Testis (tissue), 2 donors: ENCODE measurements at regions not wholly inside any gene's neighbourhood (a gene's known extent, or its start where the extent isn't known, plus 50 kb on each side); places are given as distances from the start of the nearest gene placed in this dataset.

Experiments
- DNase-seq: peaks from one replicate; pipeline ENCODE4 v3.0.0-alpha.2; 2019
- H3K27ac ChIP-seq, 2 donors: fragments of 200-600 bp; sonication (generic); one replicate each; pipeline ENCODE4 v1.5.1; 2019
- H3K27me3 ChIP-seq: fragments of 200-600 bp; sonication (generic); one replicate; pipeline ENCODE4 v1.5.1; 2019
- H3K36me3 ChIP-seq: fragments of 200-600 bp; sonication (generic); one replicate; pipeline ENCODE4 v1.5.1; 2017; ENCODE audit warnings: low read depth; ENCODE audit errors: missing control alignments
- H3K4me1 ChIP-seq: fragments of 200-600 bp; sonication (generic); one replicate; pipeline ENCODE4 v1.5.1; 2019
- H3K4me3 ChIP-seq, 2 donors: fragments of 200-600 bp; sonication (generic); one replicate each; pipeline ENCODE4 v1.5.1; 2017 to 2019
- H3K9me3 ChIP-seq: fragments of 200-600 bp; sonication (generic); one replicate; pipeline ENCODE4 v1.5.1; 2017
- CTCF ChIP-seq, 3 experiments: fragments of 450-650 bp in 2 of 3; fragments of 200-600 bp in 1 of 3; sonication (generic) in 1 of 3; IDR thresholded peaks; one replicate each; pipeline ENCODE4 v1.5.1; 2016 to 2019; ENCODE audit warnings: antibody characterized with exemption in 3 of 3, mild to moderate bottlenecking in 2 of 3, moderate library complexity in 1 of 3
- POLR2A ChIP-seq: fragments of 450-650 bp; IDR thresholded peaks from one replicate; pipeline ENCODE4 v1.6.1; 2017; ENCODE audit warnings: antibody characterized with exemption, mild to moderate bottlenecking, moderate library complexity
- WGBS, 2 donors: methylation state at CpG; one replicate each; pipeline ENCODE4 v1.1.5; 2018; 5-methylcytosine and 5-hydroxymethylcytosine counted together
- intact Hi-C: fragments of 100-400 bp; cut with DNase I; formaldehyde crosslinking; loops from one replicate; pipeline ENCODE4 v1.15.1; 2023; ENCODE audit warnings: low total_unique reads

- no peak for DNase-seq
- Histone ChIP-seq H3K27ac (no peak overlapping the region), H3K4me3 (no peak overlapping the region), H3K36me3 (no peaks in the 10 kb centered on the region), H3K9me3 (no peaks in the 10 kb centered on the region), H3K4me1 (no peaks in the 10 kb centered on the region), H3K27me3 (no peaks in the 10 kb centered on the region)
- intact Hi-C loops: no loop called here
- WGBS, 2 donors: 88 to 91% methylated on average over 5 of the region's 5 CpGs
- TF ChIP-seq POLR2A (no peak), CTCF (IDR thresholded peaks at IDR 0.05) (no peak)
These were observed 798.9 kb upstream of the CA10 start for GRCh38 chr17:52957411-52957810.

- Histone ChIP-seq H3K9me3 (no peaks in the 10 kb centered on the region), H3K27ac (no peak overlapping the region), H3K4me1 (no peaks in the 10 kb centered on the region), H3K27me3 (no peaks in the 10 kb centered on the region), H3K4me3 (no peak overlapping the region), H3K36me3 (no peaks in the 10 kb centered on the region)
- TF ChIP-seq CTCF (IDR thresholded peaks at IDR 0.05) (no peak), POLR2A (no peak)
- no peak for DNase-seq
- 63 to 65% methylated on average over 3 of the region's 3 CpGs for WGBS, 2 donors
- intact Hi-C loops: no loop called here
These were observed 788.9 kb upstream of the CA10 start for GRCh38 chr17:52947418-52947817.

GRCh38 chr17:52938623-52939230 is 780.2 kb upstream of the CA10 start:
- Histone ChIP-seq H3K27me3 (no peaks in the 10 kb centered on the region), H3K4me3 (no peak overlapping the region), H3K36me3 (no peaks in the 10 kb centered on the region), H3K9me3 (no peaks in the 10 kb centered on the region), H3K27ac (no peak overlapping the region), H3K4me1 (no peaks in the 10 kb centered on the region)
- WGBS, 2 donors: 82 to 87% methylated on average over 3 of the region's 3 CpGs
- no peak for DNase-seq
- no peak for TF ChIP-seq POLR2A
- intact Hi-C loops: no loop called here

GRCh38 chr17:52930581-52930980 is 772.1 kb upstream of the CA10 start:
- no peak for TF ChIP-seq POLR2A
- TF ChIP-seq CTCF (IDR thresholded peaks at IDR 0.05): no peak
- H3K27me3 ChIP-seq: no peaks in the 10 kb centered on the region
- WGBS, 2 donors: 72 to 82% methylated on average over 3 of the region's 3 CpGs
- no peak overlapping the region for H3K27ac ChIP-seq
- intact Hi-C loops: no loop called here
- H3K9me3 ChIP-seq: no peaks in the 10 kb centered on the region
- no peaks in the 10 kb centered on the region for H3K36me3 ChIP-seq
- DNase-seq: no peak
- H3K4me3 ChIP-seq: no peak overlapping the region
- H3K4me1 ChIP-seq: no peaks in the 10 kb centered on the region

- Histone ChIP-seq H3K4me3 (no peak overlapping the region), H3K4me1 (no peaks in the 10 kb centered on the region), H3K27ac (no peak overlapping the region), H3K9me3 (no peaks in the 10 kb centered on the region), H3K27me3 (no peaks in the 10 kb centered on the region), H3K36me3 (no peaks in the 10 kb centered on the region)
- no peak for TF ChIP-seq CTCF (IDR thresholded peaks at IDR 0.05)
- no peak for TF ChIP-seq POLR2A
- no peak for DNase-seq
- intact Hi-C loops: no loop called here
- WGBS, 2 donors: 93 to 95% methylated on average over 1 of the region's 1 CpG
These were observed 771.6 kb upstream of the CA10 start for GRCh38 chr17:52930145-52930544.
